GM21737 (cell line): ENCODE measurements at regions not wholly inside any gene's neighbourhood (a gene's known extent, or its start where the extent isn't known, plus 50 kb on each side); places are given as distances from the start of the nearest gene placed in this dataset.
"Not testable (repeated sequence)": the region's sequence is repeated elsewhere in the genome, so short reads cannot be mapped to it uniquely, and the experiment has no call there.

Experiments
- ATAC-seq: cut with Tn5 transposase; IDR thresholded peaks from one replicate; pipeline ENCODE4 v1.9.1; 2021; ENCODE audit warnings: mild to moderate bottlenecking, moderate library complexity; ENCODE audit not compliant: unreplicated experiment

DNA sequence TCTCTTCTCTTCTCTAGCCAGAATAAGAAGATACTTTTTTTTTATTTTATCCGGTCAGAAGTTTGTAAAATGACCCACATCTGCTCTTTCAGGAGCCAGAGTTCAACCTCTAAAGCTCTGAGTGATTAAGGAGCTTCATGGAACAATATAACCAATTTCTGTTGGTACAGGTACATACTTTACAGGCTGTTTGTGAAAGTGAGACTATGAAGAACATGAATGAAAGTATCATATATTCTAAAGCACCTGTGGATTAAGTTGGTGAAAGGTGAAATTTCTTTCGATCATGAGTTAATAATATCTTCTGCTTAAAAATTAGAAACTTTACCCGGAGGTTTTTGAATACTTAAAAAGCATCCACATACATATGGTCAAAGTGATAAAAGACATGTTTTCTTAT is 65.2 kb downstream of the DMRT2 start:
- no peak for ATAC-seq

DNA sequence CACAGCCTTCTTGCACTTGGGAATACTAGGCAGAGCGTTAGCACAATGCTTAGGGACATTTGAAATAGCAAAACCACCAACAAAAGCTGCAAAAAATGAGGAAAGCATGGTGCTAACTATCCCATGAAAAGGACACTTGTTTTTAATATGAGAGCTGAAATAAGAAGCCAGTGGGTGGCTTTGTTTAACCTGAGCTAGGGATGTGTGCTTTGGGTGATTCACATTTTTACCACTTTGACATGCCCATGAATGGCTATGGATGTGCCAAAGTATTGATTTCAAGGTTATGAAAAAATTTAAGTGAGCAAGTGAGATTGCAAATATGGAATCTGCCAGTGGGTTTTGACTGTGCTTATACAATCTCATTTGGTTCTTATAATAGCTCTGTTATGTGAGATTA is 67.3 kb downstream of the DMRT2 start:
- no peak for ATAC-seq

- no peak for ATAC-seq
These were observed 70.5 kb downstream of the DMRT2 start for GRCh38 chr9:1120500-1121165.

DNA sequence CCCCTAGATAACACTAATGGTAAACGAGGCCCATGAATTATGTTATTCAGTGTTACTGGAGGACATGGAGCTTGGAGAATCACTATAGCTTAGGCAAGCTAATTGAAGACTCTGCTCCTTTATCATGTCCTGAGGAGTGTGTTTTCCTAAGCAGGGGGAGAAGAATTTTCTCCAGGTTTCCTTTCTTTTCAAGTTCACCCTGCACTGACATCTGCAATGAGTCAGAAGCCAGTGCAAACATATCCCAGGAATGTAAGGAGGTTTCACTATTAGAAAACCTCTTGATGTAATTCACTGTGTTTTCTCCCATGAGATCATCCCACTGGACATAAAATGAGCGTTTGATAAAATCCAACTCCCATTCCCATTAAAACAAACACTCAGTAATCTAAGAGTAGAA is 75.6 kb downstream of the DMRT2 start:
- no peak for ATAC-seq

DNA sequence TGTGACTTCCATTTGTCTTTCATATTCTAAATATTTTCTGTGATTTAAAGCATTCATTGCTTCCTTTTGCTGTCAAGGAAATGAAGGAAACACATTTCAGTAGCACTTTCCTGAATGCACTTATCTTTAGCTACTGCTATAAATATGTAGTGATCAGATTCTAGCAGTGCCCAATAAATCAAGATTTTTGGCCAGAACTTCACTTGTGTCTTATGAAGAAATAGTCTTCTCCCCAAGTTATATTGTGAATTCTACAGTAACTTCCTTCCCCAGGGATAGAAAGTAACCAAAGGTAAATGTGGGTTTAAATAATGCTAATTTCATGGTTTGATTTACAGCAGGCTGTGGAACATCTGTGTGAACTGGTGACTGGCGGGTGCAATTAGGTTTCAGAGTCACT is 77.9 kb downstream of the DMRT2 start:
- ATAC-seq: no peak

DNA sequence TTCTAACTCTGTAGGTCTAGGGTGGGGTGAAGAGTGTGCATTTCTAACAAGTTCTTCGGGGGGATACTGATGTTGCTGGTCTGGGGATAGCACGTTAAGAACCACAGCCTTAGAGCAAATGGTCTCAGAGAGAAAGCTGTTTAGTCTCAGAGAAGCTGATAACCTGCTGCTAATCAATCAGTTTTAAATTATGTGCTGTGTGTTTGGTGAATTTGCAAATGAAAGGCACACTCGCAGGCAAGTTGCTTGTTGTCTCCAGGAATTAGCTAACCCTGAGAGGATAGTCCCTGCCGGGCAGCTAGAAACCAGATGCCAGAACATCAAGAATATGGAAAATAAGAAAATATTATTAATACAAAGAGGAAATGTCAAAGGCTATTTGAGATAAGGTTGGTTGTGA is 79.2 kb downstream of the DMRT2 start:
- no peak for ATAC-seq

GRCh38 chr9:1140057-1140456 is 89.9 kb downstream of the DMRT2 start:
- no peak for ATAC-seq

- ATAC-seq: no peak
These were observed 101.5 kb downstream of the DMRT2 start for GRCh38 chr9:1151691-1152090.

DNA sequence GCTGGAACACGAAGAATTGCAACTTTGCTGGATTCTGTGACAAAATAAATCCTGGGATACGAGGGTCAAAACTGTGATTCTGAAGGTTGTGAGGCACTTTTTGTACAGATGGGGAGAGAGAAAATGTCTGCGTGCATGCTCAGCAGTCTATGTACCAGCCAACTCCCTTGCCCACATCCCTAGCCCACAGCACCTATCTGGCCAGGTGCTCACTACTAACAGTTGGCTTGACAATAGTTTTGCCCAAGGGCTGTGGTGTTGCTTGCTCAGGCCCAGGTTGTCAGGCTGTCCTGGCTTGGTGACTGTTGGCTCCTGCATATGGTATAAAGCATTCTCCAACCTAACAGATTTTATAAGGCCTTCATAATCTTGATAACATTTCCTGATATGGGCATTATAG is 102.0 kb downstream of the DMRT2 start:
- no peak for ATAC-seq

DNA sequence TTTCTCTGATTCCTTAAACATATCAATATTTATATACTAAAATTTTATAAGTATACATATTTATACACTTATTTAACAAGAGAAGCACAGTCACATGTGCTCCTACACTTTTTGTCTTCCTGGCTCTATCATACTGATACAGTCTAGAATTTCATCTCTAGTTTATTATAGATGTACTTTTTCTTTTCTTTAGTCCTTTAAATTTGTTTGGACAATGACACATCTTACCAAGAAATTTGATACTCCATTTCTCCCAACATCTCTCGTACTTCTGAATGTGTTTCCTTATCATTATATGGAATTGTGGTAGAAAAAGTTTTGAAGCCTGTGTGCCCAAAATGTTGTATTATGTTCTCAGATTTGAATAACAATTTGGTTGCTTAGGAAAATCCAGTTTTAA is 104.6 kb downstream of the DMRT2 start:
- ATAC-seq: no peak

DNA sequence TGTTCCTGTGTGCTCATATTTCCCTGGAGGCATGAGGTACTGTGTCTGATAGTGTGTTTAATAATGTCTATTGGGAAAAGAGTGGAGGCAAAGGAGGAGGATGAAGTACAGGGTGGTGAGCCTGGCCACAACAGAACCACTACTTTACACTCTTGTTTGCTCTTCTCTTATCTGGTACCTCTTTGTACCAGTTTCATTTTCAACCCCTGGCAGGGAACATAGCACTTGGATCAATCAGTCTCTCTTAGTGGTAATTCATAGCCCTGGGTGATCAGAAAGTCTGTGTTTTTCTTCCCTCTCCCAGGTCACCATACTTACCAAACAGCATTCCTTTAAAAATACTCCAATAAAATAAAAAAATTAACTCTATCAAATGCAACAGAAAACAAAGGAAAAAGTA is 105.4 kb downstream of the DMRT2 start:
- no peak for ATAC-seq

- ATAC-seq: no peak
These were observed 106.8 kb downstream of the DMRT2 start for GRCh38 chr9:1156794-1157550.

DNA sequence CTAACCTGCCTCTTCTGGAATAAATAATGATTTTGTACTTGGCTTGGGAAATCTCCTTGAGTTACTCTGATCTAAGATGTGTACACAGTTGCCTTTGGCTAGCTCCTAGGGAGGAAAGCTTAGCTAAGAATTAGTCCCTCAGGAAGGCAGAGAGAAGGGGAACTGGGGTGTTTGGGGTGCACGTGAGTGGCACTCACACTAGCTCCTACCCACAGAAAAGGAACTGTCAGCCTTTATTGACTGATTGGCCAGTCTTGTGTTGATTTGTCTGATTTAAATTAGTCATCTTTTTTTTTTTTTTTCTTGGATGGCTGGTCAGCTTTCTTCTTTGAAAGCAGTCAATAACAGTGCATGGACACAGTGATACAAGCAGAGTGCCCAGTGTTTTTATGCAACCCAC is 107.7 kb downstream of the DMRT2 start:
- ATAC-seq: no peak

DNA sequence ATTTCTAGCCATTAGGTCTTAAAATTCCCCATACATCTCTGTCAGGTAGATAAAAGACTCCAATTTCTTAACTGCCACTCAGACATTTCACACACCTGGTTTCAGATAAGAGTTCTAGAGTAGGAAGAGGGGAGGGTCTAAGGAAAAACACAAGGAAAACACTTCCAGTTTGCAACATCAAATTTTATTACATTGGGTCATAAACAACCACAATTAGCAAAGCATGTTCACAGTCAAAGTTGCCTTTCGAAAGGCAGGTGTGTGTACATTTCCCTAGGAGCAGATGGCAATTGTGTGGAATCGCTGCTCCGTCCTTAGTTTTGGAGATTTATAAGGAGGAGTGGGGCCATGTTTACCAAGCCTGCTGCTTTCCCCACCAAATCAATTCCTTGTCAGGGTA is 120.8 kb downstream of the DMRT2 start:
- no peak for ATAC-seq

GRCh38 chr9:1171546-1171945 is 121.4 kb downstream of the DMRT2 start:
- no peak for ATAC-seq

GRCh38 chr9:1173211-1173610 is 123.1 kb downstream of the DMRT2 start:
- no peak for ATAC-seq

DNA sequence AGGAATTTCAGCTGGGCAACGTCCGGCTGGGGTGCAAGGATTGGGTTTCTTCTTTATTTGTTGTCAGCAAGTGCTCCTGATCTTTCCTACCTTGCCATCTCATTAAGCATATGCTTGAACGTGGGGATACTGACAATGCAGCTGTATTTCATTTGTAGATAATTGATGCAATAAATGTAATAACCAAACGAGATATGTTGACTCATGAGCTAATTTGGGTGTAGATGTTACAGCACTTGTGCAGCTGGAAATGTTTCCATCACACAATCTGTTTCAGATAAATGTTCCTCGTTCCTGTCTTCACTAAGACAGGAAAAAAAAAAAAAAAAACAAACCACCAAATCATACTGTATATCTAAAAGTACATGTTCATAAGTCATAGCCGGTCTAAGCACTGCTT is 123.8 kb downstream of the DMRT2 start:
- no peak for ATAC-seq

GRCh38 chr9:1179366-1179765 is 129.2 kb downstream of the DMRT2 start:
- ATAC-seq: no peak

- ATAC-seq: no peak
These were observed 134.0 kb downstream of the DMRT2 start for GRCh38 chr9:1184146-1184545.

DNA sequence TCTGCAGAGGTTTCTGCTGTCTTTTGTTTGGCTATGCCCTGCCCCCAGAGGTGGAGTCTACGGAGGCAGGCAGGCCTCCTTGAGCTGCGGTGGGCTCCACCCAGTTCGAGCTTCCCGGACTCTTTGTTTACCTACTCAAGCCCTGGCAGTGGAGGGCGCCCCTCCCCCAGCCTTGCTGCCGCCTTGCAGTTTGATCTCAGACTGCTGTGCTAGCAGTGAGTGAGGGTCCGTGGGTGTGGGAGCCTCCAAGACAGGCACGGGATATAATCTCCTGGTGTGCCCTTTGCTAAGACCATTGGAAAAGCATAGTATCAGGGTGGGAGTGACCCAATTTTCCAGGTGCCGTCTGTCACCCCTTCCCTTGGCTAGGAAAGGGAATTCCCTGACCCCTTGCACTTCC is 137.0 kb downstream of the DMRT2 start:
- not testable (repeated sequence) for ATAC-seq

DNA sequence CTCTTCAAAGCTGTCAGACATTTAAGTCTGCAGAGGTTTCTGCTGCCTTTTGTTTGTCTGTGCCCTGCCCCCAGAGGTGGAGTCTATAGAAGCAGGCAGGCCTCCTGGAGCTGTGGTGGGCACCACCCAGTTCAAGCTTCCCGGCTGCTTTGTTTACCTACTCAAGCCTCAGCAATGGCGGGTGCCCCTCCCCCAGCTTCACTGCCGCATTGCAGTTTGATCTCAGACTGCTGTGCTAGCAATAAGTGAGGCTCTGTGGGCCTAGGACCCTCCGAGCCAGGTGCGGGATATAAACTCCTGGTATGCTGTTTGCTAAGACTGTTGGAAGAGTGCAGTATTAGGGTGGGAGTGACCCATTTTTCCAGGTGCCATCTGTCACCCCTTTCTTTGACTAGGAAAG is 145.5 kb downstream of the DMRT2 start:
- not testable (repeated sequence) for ATAC-seq

- ATAC-seq: no peak
These were observed 147.9 kb downstream of the DMRT2 start for GRCh38 chr9:1198085-1198484.

DNA sequence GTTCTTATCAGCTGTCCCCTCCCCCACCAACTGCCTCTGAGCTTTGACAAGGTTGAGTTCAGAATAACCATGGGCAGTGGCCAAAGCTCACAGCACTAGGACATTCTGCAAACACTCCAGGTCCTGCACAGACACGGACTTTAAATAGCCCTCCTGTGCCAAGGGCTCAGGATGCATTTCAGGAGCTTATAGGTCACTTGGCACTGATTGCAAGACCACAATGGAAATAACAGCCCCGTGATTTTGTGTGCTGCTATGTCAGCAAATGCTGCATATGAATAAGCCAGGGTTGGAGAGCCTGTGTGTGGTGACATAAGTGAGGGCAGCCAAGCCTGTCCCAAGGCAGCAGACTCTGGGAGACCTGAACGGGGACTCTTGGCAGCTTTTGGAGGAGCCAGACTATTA is 150.7 kb downstream of the DMRT2 start:
- ATAC-seq: no peak
